KG1 (cell line): ENCODE measurements at regions not wholly inside any gene's neighbourhood (a gene's known extent, or its start where the extent isn't known, plus 50 kb on each side); places are given as distances from the start of the nearest gene placed in this dataset.
"Not testable (repeated sequence)": the region's sequence is repeated elsewhere in the genome, so short reads cannot be mapped to it uniquely, and the experiment has no call there.

Experiments used
- DNase-seq: peaks from one replicate; lab custom pipeline; 2025; lab: John Stamatoyannopoulos, UW

DNA sequence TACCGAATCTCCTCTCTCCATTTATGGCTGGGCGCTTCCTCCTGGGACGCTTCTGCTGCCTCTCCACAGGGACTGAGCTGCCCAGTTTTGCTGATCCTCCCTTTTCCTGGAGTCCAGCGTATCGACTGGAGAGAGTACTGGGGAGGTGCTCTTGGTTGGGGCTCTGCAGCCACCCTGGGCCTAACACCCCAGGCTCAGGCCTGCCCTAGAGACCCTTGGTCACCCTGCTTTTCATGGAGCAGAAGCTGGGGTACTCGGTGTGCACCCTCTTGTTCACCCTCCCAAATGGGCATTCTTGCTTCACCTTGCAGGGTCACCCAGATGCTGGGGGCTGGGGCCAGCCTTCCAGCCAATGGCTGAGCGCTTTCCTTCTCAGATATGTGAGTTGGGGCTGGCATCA, 88.8 kb upstream of the RET start:
- DNase-seq, result no peak

DNA sequence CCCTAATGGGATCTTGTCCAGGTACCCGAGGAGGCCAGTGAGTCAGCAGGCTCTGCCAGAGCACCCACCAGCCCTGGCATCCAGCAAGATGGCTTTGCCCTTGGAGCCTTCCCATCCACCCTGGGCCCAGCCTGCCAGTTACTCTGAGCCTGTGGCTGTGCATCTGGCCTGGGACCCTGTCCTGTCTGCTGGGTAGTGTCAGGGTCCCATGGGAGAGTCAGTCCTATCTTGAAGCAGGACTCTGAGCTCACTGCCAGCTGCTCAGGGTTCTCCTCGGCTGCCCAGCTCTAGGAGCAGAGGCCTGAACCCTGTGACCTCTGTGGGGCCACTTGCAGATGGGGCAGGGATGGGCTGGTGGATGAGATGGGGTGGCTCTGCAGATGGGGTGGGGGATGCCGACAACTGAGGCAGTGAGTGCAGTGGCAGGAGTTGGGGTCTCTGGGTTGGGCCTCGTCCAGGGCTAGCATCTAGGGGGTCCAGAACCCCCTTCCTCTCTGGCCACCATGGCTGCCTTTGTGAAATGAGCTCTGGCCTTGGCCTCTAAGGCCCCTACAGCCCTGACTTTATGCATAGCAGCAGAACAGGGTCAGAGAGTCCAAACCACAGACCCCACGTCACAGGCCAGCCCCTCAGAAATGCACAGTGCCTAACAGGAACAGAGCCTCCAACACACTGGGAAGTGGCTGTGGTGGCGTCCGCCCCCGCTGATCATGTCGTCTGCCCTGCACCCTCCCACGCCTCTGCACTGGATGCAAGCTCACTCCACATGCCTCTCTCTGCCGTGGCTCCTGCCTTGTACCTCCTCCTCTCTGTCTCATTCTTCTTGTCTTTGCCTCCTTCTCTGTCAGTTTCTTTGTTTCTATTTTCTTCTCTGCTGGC, 88.1 kb upstream of the RET start:
- no peak for DNase-seq

DNA sequence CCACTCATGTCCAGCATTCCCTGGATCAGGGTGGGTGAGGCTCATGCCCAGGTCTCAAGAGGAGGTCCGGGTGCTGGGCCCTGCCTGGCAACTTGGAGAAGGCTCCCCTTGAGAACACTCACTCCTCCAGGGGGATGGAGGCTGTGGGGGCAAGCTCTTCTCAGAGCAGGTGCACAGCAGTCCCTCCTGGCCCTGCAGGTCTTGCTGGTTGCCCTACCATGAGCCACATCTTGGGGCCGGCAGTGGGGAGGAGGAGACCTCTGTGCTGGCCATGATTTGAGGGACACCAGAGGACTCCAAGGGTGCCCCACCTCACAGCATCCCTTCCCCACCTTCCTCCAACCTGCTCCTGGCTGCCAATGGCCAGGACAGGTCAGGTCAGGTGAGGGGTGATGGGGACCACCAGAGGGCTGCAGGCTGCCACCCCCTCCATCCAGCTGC, 87.4 kb upstream of the RET start:
- no peak for DNase-seq

DNA sequence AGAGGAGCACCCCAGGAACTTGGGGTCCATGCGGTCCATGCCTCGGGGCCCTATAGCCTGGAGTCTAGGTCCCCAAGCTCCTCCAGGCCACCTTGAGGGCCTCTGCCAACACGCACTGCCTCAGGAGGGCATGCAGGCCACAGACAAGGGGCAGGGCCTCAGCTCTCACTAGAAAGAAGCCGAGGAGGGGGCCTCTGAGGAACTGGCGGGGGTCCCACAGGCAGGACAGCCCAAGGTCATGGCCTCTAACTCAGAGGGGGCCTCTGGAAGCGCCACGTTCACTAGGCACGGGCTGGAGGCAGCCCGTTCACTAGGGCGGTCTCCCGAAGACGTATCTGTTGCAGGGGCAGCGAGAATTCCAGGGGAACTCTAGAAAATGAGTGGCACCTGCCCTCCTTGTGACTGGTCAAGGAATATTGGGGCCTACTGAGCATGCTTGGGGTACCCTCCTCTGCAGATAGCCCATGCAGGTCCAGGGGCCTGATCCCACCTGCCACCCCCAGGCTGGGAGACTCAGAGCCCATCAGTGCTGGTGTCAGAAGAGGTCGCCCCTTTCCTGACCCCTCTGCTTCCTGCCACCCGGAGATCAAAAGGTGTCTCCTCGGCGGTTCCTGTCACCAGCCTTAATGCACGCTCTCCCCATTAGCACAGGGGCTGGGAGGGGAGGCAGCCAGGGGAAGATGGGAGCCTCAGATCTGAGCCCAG, 86.7 kb upstream of the RET start:
- no peak for DNase-seq

- DNase-seq, result no peak
These were observed 86.0 kb upstream of the RET start for GRCh38 chr10:42990721-42991441.

GRCh38 chr10:42991442-42992098, 85.3 kb upstream of the RET start:
- DNase-seq, result no peak

DNA sequence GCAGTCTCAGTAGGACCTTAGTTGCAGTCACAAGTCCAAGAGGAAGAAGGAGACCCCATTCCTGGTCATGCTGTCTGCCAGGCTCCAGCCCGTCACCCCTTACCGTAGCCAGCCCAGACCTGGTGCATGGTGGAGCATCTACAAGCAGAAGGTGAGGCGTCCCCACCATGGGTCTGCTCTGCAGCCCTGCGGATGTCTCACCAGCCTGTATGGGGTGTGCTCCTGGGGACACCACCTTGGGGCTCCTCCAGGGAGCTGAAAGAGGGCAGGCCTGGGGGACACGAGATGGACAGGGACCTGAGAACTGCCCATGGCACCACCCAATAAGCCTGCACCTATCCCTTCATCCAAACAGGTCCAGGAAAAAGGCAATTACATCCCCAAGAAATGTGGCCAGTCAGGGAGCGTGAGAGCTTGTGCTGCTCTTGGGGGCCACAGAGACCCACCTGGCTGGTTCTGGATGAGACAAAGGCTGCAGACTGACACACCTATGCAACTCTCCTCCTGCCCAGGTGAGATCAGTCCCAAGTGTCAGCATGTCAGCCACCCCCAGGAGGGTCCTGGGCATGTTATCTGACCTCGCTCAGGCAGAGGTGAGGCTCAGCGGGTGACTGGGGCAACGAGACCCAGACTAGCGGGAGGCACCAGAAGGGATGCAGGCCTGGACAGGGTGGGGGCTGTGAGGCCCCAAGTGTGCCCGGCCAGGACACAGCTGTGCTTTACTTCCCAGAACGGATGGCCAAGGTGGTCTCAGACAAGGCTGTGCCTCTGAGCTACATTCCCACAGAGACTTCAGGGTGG, 84.5 kb upstream of the RET start:
- DNase-seq, result no peak

- no peak for DNase-seq
These were observed 83.9 kb upstream of the RET start for GRCh38 chr10:42992957-42993390.

- not testable (repeated sequence) for DNase-seq
These were observed 82.0 kb upstream of the RET start for GRCh38 chr10:42994909-42995308.

- DNase-seq, result no peak
These were observed 81.3 kb upstream of the RET start for GRCh38 chr10:42995537-42995936.

DNA sequence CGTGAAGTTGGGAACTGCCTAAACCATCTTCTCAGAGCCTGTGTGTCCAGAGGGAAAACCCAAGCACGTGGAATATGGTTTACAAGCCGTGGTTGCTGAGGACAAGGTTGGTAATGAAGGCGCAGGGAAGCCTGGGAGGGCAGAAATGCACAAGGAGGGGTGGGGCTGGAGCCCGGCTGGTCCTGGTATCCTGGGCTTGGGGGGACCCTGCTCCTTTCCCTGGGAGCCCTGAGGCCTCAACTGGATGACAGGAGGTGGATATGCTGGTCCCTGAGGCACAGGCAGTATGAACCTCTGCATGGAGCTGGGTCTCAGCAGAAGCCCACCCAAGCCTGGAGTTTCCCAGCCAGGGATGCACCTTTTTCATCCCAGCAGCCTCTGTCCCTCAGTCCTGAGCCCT, 80.3 kb upstream of the RET start:
- DNase-seq, result no peak

GRCh38 chr10:42997151-42997848, 79.6 kb upstream of the RET start:
- DNase-seq, result no peak

DNA sequence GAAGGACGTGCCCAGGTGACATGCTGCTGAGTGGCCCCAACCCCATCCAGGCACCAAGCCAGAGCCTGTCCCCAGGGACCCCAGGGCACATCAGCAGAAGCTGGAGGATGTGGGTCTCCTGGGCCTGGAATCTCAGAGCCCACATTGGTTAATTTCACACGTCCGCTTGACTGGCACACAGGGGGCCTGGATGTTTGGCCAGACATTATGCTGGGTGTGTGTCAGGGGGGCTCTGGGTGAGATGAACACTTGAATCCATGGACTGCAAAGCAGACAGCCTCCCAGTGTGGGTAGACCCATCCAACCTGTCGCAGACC, 79.1 kb upstream of the RET start:
- DNase-seq, result no peak

GRCh38 chr10:42998481-42999384, 78.1 kb upstream of the RET start:
- no peak for DNase-seq

GRCh38 chr10:42999385-43000020, 77.4 kb upstream of the RET start:
- no peak for DNase-seq

- DNase-seq, result no peak
These were observed 76.9 kb upstream of the RET start for GRCh38 chr10:43000021-43000411.

DNA sequence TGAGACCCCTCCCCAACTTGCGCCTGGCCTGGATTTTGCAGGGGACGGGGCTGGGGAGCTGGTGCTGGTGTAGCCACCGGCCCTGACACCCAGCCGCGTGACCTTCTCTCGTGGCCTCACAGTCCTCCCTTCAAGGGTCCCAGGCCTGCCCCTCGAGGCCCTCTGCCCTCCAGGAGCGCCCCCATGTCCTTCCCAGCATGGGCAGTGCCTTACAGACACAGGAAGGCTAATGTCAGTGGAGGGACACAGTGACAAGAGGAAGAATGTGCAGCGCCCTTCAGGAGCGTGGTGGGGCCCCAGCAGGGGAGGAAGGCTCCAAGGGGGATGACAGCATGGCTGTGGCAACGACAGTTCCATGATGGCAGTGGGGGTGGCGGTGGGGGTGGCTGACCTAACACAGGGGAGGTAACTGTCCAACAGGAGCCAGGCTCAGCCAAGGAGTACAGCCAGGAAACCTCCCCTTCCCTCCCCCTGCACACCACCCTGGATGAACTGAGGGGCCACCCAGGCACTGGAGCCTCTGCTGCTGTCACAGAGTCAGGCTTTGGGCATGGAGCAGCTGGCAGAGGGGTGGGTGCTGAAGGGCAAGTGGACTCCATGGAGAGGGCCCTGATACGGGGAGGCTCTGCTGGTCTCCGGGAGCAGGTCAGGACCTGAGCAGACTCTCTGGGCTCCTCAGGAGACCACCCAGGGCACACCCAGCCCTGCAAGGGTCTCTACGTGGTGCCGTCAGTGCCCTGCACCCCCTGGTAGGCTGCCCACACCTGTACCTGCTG, 76.0 kb upstream of the RET start:
- no peak for DNase-seq

DNA sequence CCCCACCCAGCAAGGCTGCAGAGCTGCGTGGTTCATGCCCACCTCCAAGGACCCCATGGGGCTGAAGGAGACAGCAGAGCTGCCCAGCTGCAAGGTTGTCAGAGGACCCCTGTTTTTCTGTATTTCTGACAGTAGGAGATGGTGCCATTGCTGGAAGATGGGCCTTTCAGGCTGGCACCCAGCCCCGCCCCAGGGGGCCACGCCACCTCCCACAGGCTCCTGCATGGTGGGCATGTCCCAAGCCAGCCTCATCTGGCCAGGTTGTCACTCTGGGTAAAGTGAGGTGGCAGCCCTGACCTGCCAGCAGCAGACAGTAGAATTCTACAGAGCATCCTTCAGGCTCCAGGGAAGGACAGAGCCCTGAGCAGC, 75.5 kb upstream of the RET start:
- no peak for DNase-seq

DNA sequence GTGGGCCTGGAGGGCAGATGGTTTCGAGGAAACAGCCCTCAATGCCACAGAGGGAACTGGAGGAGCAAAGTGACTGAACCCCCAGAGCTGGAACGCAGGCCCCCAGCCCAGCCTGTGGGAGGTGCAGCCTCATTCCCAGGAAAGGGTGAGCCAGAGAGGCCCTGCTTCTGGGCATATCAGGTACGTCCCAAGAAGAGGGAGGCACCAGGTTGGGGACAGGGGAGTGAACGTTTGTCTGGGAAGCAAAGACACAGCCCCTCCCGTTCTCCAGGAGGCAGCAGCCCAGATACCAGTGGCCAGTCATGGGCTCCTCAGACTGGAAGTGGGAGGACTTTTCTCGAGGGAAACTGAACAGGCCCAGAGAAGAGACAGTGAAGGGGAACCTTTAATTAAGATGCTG, 74.3 kb upstream of the RET start:
- DNase-seq, result no peak
